ENCODE measurements at regions not wholly inside any gene's neighbourhood (a gene's known extent, or its start where the extent isn't known, plus 50 kb on each side); places are given as distances from the start of the nearest gene placed in this dataset.

- TF ChIP-seq CC2D1A (CRISPR knock-in tag; IDR thresholded peaks at IDR 0.05) (no peak), FOXK2 (IDR thresholded peaks at IDR 0.05) (no peak), NKX3-1 (CRISPR knock-in tag; IDR thresholded peaks at IDR 0.05) (no peak), PLSCR1 (CRISPR knock-in tag; IDR thresholded peaks at IDR 0.05; ENCODE audit: borderline replicate concordance) (no peak), ZNF670 (CRISPR knock-in tag; IDR thresholded peaks at IDR 0.05; ENCODE audit: borderline replicate concordance) (no peak), ZNF574 (CRISPR knock-in tag; IDR thresholded peaks at IDR 0.05) (no peak), CSRNP1 (CRISPR knock-in tag; IDR thresholded peaks at IDR 0.05) (no peak), YEATS2 (CRISPR knock-in tag; IDR thresholded peaks at IDR 0.05; ENCODE audit: borderline replicate concordance) (no peak), ZNF34 (CRISPR knock-in tag; IDR thresholded peaks at IDR 0.05; ENCODE audit: borderline replicate concordance) (0 out of 2 replicates have a peak, but pooled peaks have one; percentile 12), TFDP1 (CRISPR knock-in tag; IDR thresholded peaks at IDR 0.05; ENCODE audit: borderline replicate concordance) (no peak), SNAPC2 (CRISPR knock-in tag; IDR thresholded peaks at IDR 0.05) (no peak), MED8 (CRISPR knock-in tag; IDR thresholded peaks at IDR 0.05; ENCODE audit: insufficient replicate concordance) (no peak), ATF7 (IDR thresholded peaks at IDR 0.05) (no peak), ATF7 (CRISPR knock-in tag; IDR thresholded peaks at IDR 0.05) (no peak), ZNF30 (CRISPR knock-in tag; IDR thresholded peaks at IDR 0.05) (no peak), ZNF605 (CRISPR knock-in tag; IDR thresholded peaks at IDR 0.05) (0 out of 2 replicates have a peak, but pooled peaks have one; percentile 65), KLF6 (CRISPR knock-in tag; IDR thresholded peaks at IDR 0.05) (0 out of 2 replicates have a peak, but pooled peaks have one; percentile 31), MYNN (CRISPR knock-in tag; IDR thresholded peaks at IDR 0.05; ENCODE audit: low read depth) (no peak), ZNF331 (CRISPR knock-in tag; IDR thresholded peaks at IDR 0.05) (0 out of 2 replicates have a peak, but pooled peaks have one; percentile 13), IRF2 (CRISPR knock-in tag; IDR thresholded peaks at IDR 0.05) (0 out of 2 replicates have a peak, but pooled peaks have one; percentile 7)
- TF ChIP-seq, protein P1, sequence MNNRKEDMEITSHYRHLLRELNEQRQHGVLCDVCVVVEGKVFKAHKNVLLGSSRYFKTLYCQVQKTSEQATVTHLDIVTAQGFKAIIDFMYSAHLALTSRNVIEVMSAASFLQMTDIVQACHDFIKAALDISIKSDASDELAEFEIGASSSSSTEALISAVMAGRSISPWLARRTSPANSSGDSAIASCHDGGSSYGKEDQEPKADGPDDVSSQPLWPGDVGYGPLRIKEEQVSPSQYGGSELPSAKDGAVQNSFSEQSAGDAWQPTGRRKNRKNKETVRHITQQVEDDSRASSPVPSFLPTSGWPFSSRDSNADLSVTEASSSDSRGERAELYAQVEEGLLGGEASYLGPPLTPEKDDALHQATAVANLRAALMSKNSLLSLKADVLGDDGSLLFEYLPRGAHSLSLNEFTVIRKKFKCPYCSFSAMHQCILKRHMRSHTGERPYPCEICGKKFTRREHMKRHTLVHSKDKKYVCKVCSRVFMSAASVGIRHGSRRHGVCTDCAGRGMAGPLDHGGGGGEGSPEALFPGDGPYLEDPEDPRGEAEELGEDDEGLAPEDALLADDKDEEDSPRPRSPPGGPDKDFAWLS (CRISPR knock-in tag; IDR thresholded peaks at IDR 0.05; ENCODE audit: borderline replicate concordance) = no peak
- TF ChIP-seq, protein P2, sequence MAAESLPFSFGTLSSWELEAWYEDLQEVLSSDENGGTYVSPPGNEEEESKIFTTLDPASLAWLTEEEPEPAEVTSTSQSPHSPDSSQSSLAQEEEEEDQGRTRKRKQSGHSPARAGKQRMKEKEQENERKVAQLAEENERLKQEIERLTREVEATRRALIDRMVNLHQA (CRISPR knock-in tag; IDR thresholded peaks at IDR 0.05) = no peak
Observed at GRCh38 chr2:215619989-215620388, 184.1 kb upstream of the FN1 start (continued).

All from HepG2 (cell line).